ENCODE measurements at regions not wholly inside any gene's neighbourhood (a gene's known extent, or its start where the extent isn't known, plus 50 kb on each side); places are given as distances from the start of the nearest gene placed in this dataset.
"Not testable (repeated sequence)": the region's sequence is repeated elsewhere in the genome, so short reads cannot be mapped to it uniquely, and the experiment has no call there.

- DNase-seq (ENCODE audit: low read depth), result no peak
These were observed 340.7 kb upstream of the DNAJC19 start for GRCh38 chr3:181330257-181330656.

- no peak for DNase-seq (ENCODE audit: low read depth)
These were observed 339.5 kb upstream of the DNAJC19 start for GRCh38 chr3:181329024-181329423.

- DNase-seq (ENCODE audit: low read depth), result no peak
These were observed 338.8 kb upstream of the DNAJC19 start for GRCh38 chr3:181328346-181328745.

GRCh38 chr3:181327349-181327748 lies 337.8 kb upstream of the DNAJC19 start:
- DNase-seq (ENCODE audit: low read depth), result no peak

GRCh38 chr3:181326637-181327223 lies 337.2 kb upstream of the DNAJC19 start:
- DNase-seq (ENCODE audit: low read depth), result no peak

GRCh38 chr3:181324516-181324915 lies 335.0 kb upstream of the DNAJC19 start:
- not testable (repeated sequence) for DNase-seq (ENCODE audit: low read depth)

GRCh38 chr3:181318321-181318720 lies 328.8 kb upstream of the DNAJC19 start:
- DNase-seq (ENCODE audit: low read depth), result no peak

- no peak for DNase-seq (ENCODE audit: low read depth)
These were observed 328.0 kb upstream of the DNAJC19 start for GRCh38 chr3:181317508-181317907.

GRCh38 chr3:181316482-181316881 lies 326.9 kb upstream of the DNAJC19 start:
- no peak for DNase-seq (ENCODE audit: low read depth)

GRCh38 chr3:181313335-181313734 lies 323.8 kb upstream of the DNAJC19 start:
- no peak for DNase-seq (ENCODE audit: low read depth)

- DNase-seq (ENCODE audit: low read depth), result no peak
These were observed 321.6 kb upstream of the DNAJC19 start for GRCh38 chr3:181311186-181311585.

GRCh38 chr3:181302960-181303359 lies 313.4 kb upstream of the DNAJC19 start:
- DNase-seq (ENCODE audit: low read depth), result no peak

GRCh38 chr3:181300033-181300432 lies 310.5 kb upstream of the DNAJC19 start:
- DNase-seq (ENCODE audit: low read depth), result no peak

GRCh38 chr3:181298421-181298820 lies 308.9 kb upstream of the DNAJC19 start:
- no peak for DNase-seq (ENCODE audit: low read depth)

GRCh38 chr3:181292984-181293383 lies 303.4 kb upstream of the DNAJC19 start:
- DNase-seq (ENCODE audit: low read depth), result no peak

GRCh38 chr3:181290941-181291340 lies 301.4 kb upstream of the DNAJC19 start:
- no peak for DNase-seq (ENCODE audit: low read depth)

- DNase-seq (ENCODE audit: low read depth), result no peak
These were observed 299.8 kb upstream of the DNAJC19 start for GRCh38 chr3:181289306-181289705.

GRCh38 chr3:181288145-181288544 lies 298.6 kb upstream of the DNAJC19 start:
- DNase-seq (ENCODE audit: low read depth), result no peak

GRCh38 chr3:181279239-181279565 lies 289.7 kb upstream of the DNAJC19 start:
- DNase-seq (ENCODE audit: low read depth), result no peak

GRCh38 chr3:181278468-181279238 lies 289.1 kb upstream of the DNAJC19 start:
- DNase-seq (ENCODE audit: low read depth), result no peak

- DNase-seq (ENCODE audit: low read depth), result no peak
These were observed 286.9 kb upstream of the DNAJC19 start for GRCh38 chr3:181276358-181276896.

GRCh38 chr3:181274025-181274424 lies 284.5 kb upstream of the DNAJC19 start:
- no peak for DNase-seq (ENCODE audit: low read depth)

- no peak for DNase-seq (ENCODE audit: low read depth)
These were observed 277.8 kb upstream of the DNAJC19 start for GRCh38 chr3:181267312-181267711.

Measured in stimulated activated CD8-positive, alpha-beta memory T cell treated with anti-CD3 and anti-CD28 coated beads, Interleukin-15, amount 100 ng/mL, for 24 hours (primary cell).